Esophagus squamous epithelium (tissue), 5 donors: ENCODE measurements at regions not wholly inside any gene's neighbourhood (a gene's known extent, or its start where the extent isn't known, plus 50 kb on each side); places are given as distances from the start of the nearest gene placed in this dataset.

Experiments
- DNase-seq: peaks from one replicate; lab custom pipeline; 2025; lab: John Stamatoyannopoulos, UW
- H3K27ac ChIP-seq, 4 donors: fragments of 200-600 bp; sonication (generic); one replicate each; pipeline ENCODE4 v1.5.1; 2016 to 2019; ENCODE audit warnings: mild to moderate bottlenecking in 1 of 4
- H3K27me3 ChIP-seq, 4 donors: fragments of 200-600 bp; sonication (generic); 1 replicate in 3 of 4; 2 replicates in 1 of 4; pipeline versions ENCODE4 v1.5.1 to v1.6.0; 2017 to 2021; ENCODE audit warnings: antibody characterized with exemption in 1 of 4
- H3K36me3 ChIP-seq, 3 donors: fragments of 200-600 bp; sonication (generic); one replicate each; pipeline ENCODE4 v1.5.1; 2016 to 2019
- H3K4me1 ChIP-seq, 3 donors: fragments of 200-600 bp; sonication (generic); one replicate each; pipeline ENCODE4 v1.5.1; 2017 to 2019
- H3K4me3 ChIP-seq, 4 donors: fragments of 200-600 bp; sonication (generic); 1 replicate in 3 of 4; 2 replicates in 1 of 4; pipeline ENCODE4 v1.5.1; 2016 to 2019; ENCODE audit warnings: mild to moderate bottlenecking in 2 of 4, moderate library complexity in 1 of 4
- H3K9me3 ChIP-seq, 3 donors: fragments of 200-600 bp; sonication (generic); one replicate each; pipeline ENCODE4 v1.5.1; 2016 to 2019
- POLR2A ChIP-seq, 4 donors: fragments of 450-650 bp; IDR thresholded peaks; one replicate each; pipeline ENCODE4 v1.6.1; 2017; ENCODE audit warnings: antibody characterized with exemption in 4 of 4, mild to moderate bottlenecking in 4 of 4, moderate library complexity in 3 of 4
- WGBS, 2 donors: methylation state at CpG; one replicate each; pipeline ENCODE4 v1.1.5; 2018; 5-methylcytosine and 5-hydroxymethylcytosine counted together
- intact Hi-C: fragments of 100-400 bp; cut with DNase I; formaldehyde crosslinking; loops from one replicate; pipeline ENCODE4 v1.15.0; 2022
- TF ChIP-seq, protein P1 (sequence below), 6 experiments: fragments of 450-650 bp in 4 of 6; fragments of 200-600 bp in 2 of 6; sonication (generic) in 2 of 6; IDR thresholded peaks; one replicate each; pipeline ENCODE4 v1.5.1; 2016 to 2019; ENCODE audit warnings: antibody characterized with exemption in 6 of 6, mild to moderate bottlenecking in 4 of 6, moderate library complexity in 4 of 6
- donor health status: DM: yes; HTN: yes; CAD: no.

DNA sequence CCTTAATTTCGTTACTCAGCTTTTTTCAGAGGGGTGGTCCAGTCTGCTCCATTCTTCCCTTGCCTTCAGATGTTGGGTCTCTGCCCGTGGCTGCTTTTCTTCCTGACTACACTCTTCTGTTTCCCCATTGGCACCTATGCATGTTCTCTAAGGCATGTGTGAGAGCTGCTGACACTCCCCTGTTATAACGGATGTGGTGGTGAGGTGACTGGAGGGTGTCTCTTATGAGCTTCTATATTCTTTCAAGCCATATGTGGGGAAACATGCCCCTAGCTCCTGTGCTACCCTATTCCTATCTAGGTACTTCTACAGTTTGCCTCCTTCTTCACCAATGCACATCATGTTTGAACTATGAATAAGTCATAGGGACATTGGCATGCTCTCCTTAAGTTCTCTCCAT, 643.2 kb downstream of the RPL10L start:
- Histone ChIP-seq H3K27me3 (peaks cover 0 to 4% (median 0%) of the 10 kb centered on the region in 4 donors), H3K9me3 (peaks cover 0 to 10% (median 0%) of the 10 kb centered on the region in 3 donors), H3K36me3 (no peaks in the 10 kb centered on the region), H3K4me1 (no peaks in the 10 kb centered on the region), H3K27ac (no peak overlapping the region), H3K4me3 (no peak overlapping the region)
- DNase-seq = no peak
- intact Hi-C loops = no loop called here
- 63 to 66% methylated on average over 3 of the region's 3 CpGs for WGBS, 2 donors
- TF ChIP-seq, protein P1, sequence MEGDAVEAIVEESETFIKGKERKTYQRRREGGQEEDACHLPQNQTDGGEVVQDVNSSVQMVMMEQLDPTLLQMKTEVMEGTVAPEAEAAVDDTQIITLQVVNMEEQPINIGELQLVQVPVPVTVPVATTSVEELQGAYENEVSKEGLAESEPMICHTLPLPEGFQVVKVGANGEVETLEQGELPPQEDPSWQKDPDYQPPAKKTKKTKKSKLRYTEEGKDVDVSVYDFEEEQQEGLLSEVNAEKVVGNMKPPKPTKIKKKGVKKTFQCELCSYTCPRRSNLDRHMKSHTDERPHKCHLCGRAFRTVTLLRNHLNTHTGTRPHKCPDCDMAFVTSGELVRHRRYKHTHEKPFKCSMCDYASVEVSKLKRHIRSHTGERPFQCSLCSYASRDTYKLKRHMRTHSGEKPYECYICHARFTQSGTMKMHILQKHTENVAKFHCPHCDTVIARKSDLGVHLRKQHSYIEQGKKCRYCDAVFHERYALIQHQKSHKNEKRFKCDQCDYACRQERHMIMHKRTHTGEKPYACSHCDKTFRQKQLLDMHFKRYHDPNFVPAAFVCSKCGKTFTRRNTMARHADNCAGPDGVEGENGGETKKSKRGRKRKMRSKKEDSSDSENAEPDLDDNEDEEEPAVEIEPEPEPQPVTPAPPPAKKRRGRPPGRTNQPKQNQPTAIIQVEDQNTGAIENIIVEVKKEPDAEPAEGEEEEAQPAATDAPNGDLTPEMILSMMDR (IDR thresholded peaks at IDR 0.05) = no peak

DNA sequence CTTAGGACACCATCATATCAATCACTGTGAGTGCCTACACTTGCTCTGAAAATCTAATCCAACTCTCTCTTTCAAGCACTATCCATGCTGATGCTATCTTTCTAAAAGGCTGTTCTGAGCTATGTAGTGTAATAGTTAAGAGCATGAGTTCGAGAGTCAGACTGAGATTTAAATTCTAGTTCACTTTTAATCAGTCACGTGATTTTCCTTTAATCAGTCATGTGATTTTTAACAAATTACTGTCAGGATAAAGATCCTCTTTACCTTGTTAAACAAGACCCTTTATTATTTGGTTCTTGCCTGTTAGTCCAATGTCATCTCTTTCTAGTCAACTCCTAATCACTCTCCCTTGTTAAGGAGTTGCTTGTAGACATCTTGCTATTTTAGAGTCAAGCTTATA, 653.0 kb downstream of the RPL10L start:
- H3K27ac ChIP-seq = no peak overlapping the region
- no peak overlapping the region for H3K4me3 ChIP-seq
- TF ChIP-seq, protein P1 (IDR thresholded peaks at IDR 0.05) = no peak
- TF ChIP-seq POLR2A (IDR thresholded peaks at IDR 0.05) = no peak
- no peak for DNase-seq
- H3K9me3 ChIP-seq = no peaks in the 10 kb centered on the region
- no peaks in the 10 kb centered on the region for H3K36me3 ChIP-seq
- 54 to 62% methylated on average over 2 of the region's 2 CpGs for WGBS, 2 donors
- intact Hi-C loops = no loop called here
- H3K27me3 ChIP-seq = no peaks in the 10 kb centered on the region
- H3K4me1 ChIP-seq = no peaks in the 10 kb centered on the region

DNA sequence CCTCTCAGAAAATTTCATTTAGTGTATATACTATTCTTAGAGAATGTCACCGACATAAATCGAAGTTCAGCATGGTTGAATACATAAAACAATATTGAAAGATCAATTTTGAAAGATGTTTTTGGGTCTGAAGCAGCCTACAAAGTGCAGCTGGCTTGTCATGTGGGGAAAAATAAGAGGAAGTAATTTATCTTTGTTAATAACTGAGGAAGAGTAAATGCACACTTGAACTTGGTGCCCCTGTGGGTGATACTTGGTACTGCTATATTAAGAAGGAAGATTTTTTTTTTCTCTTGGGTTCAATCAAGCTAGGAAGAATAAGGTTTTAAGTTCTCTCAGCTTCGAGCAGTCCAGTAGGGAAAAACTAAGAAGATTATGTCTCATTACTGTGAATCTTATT, 661.3 kb downstream of the RPL10L start:
- intact Hi-C loops = no loop called here
- no peak for DNase-seq
- no peaks in the 10 kb centered on the region for H3K36me3 ChIP-seq
- no peaks in the 10 kb centered on the region for H3K9me3 ChIP-seq
- no peak overlapping the region for H3K27ac ChIP-seq
- H3K27me3 ChIP-seq = no peaks in the 10 kb centered on the region
- 73 to 83% methylated on average over 3 of the region's 3 CpGs for WGBS, 2 donors
- no peaks in the 10 kb centered on the region for H3K4me1 ChIP-seq
- H3K4me3 ChIP-seq = no peak overlapping the region
- TF ChIP-seq, protein P1 (IDR thresholded peaks at IDR 0.05) = peak in 1 of 6 experiments; percentile 31
- no peak for TF ChIP-seq POLR2A (IDR thresholded peaks at IDR 0.05)

DNA sequence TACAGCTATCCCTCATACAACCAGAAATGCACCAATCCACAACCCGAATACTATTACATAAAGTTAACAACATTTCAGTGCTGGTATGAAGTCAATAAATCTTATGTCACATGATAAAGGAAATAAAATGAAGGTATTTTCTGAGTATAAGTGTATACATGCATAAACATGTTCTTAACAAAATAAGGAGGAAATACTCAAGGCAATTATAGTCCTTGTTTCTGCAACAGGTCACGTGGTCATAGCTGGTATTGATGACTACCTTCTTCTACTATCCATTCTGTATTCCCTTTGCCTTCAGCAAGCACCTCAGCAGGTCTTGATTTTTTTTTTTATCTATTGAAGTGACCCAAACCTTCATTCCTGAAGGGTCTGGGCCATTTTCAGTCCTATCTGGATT, 675.6 kb downstream of the RPL10L start:
- H3K36me3 ChIP-seq = no peaks in the 10 kb centered on the region
- TF ChIP-seq POLR2A (IDR thresholded peaks at IDR 0.05) = no peak
- TF ChIP-seq, protein P1 (IDR thresholded peaks at IDR 0.05) = no peak
- no peaks in the 10 kb centered on the region for H3K4me1 ChIP-seq
- H3K27me3 ChIP-seq = no peaks in the 10 kb centered on the region
- H3K9me3 ChIP-seq = no peaks in the 10 kb centered on the region
- WGBS, 2 donors = 41 to 71% methylated on average over 2 of the region's 2 CpGs
- no peak overlapping the region for H3K4me3 ChIP-seq
- H3K27ac ChIP-seq = no peak overlapping the region
- DNase-seq = no peak
- intact Hi-C loops = no loop called here

DNA sequence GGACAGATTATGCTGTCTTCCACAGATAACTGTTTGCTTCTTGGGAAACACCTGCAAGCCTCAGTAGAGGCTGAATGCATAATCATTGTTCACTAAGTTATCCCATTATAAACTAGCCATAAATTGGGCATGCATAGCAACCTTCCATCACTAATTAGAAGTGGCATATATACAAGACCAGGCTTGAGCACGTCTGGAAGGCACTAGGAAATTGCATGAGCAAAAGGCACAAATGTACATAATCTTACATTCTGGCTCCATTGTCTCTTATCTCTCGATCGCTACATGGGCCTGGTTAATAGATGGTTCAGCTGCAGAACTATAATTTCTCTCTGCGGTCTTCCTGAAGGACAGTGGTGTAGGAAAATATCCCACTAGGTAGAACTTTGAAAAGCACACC, 679.2 kb downstream of the RPL10L start:
- no peak for DNase-seq
- intact Hi-C loops = no loop called here
- TF ChIP-seq, protein P1 (IDR thresholded peaks at IDR 0.05) = no peak
- TF ChIP-seq POLR2A (IDR thresholded peaks at IDR 0.05) = no peak
- no peak overlapping the region for H3K27ac ChIP-seq
- H3K27me3 ChIP-seq = no peaks in the 10 kb centered on the region
- WGBS, 2 donors = 65 to 70% methylated on average over 4 of the region's 4 CpGs
- no peak overlapping the region for H3K4me3 ChIP-seq
- no peaks in the 10 kb centered on the region for H3K36me3 ChIP-seq
- no peaks in the 10 kb centered on the region for H3K4me1 ChIP-seq
- no peaks in the 10 kb centered on the region for H3K9me3 ChIP-seq
